ENCODE measurements at regions not wholly inside any gene's neighbourhood (a gene's known extent, or its start where the extent isn't known, plus 50 kb on each side); places are given as distances from the start of the nearest gene placed in this dataset.

GRCh38 chr2:167490455-167490854, 602.2 kb downstream of the XIRP2 start:
- TF ChIP-seq JUN (IDR thresholded peaks at IDR 0.05; ENCODE audit: low read depth, low read length) (no peak), EZH2 (IDR thresholded peaks at IDR 0.05; ENCODE audit: low read depth, low read length, severe bottlenecking) (no peak), CTCF (IDR thresholded peaks at IDR 0.05; ENCODE audit: control extremely low read depth in 1 of 3, insufficient read depth in 1 of 3, low read depth in 1 of 3, low read length in 3 of 3) (no peak), ATF2 (IDR thresholded peaks at IDR 0.05; ENCODE audit: low read length) (no peak), POLR2AphosphoS5 (IDR thresholded peaks at IDR 0.05; ENCODE audit: low read depth, low read length) (no peak)
